Liver (tissue), 8 donors: ENCODE measurements at regions not wholly inside any gene's neighbourhood (a gene's known extent, or its start where the extent isn't known, plus 50 kb on each side); places are given as distances from the start of the nearest gene placed in this dataset.

Source experiments
- DNase-seq: peaks from one replicate; pipeline ENCODE4 v3.0.0-alpha.2; 2017; ENCODE audit warnings: low spot score
- H3K27ac ChIP-seq, 2 donors: one replicate each; pipeline ENCODE4 v1.7.0; 2013; ENCODE audit warnings: inconsistent platforms in 2 of 2, low read length in 2 of 2, control low read depth in 1 of 2, low read depth in 1 of 2, mild to moderate bottlenecking in 1 of 2
- H3K27me3 ChIP-seq, 4 donors: one replicate each; pipeline versions ENCODE4 v1.6.1 to v1.7.0; 2013; ENCODE audit warnings: low read length in 3 of 4, inconsistent platforms in 1 of 4, mild to moderate bottlenecking in 1 of 4, moderate library complexity in 1 of 4; ENCODE audit not compliant: control insufficient read depth in 4 of 4, insufficient read depth in 4 of 4
- H3K36me3 ChIP-seq, 4 donors: one replicate each; pipeline versions ENCODE4 v1.6.1 to v1.7.0; 2013; ENCODE audit warnings: low read length in 3 of 4, mild to moderate bottlenecking in 3 of 4, low read depth in 1 of 4, moderate library complexity in 1 of 4; ENCODE audit not compliant: control insufficient read depth in 4 of 4, insufficient read depth in 3 of 4
- H3K4me1 ChIP-seq, 4 donors: one replicate each; pipeline versions ENCODE4 v1.6.1 to v1.7.0; 2013; ENCODE audit warnings: low read length in 3 of 4, mild to moderate bottlenecking in 3 of 4, moderate library complexity in 1 of 4; ENCODE audit not compliant: control insufficient read depth in 4 of 4, insufficient read depth in 4 of 4
- H3K4me3 ChIP-seq, 3 donors: one replicate each; pipeline versions ENCODE4 v1.6.1 to v1.7.0; 2013; ENCODE audit warnings: low read length in 3 of 3, control low read depth in 1 of 3, low read depth in 1 of 3, mild to moderate bottlenecking in 1 of 3
- H3K9ac ChIP-seq, 2 donors: one replicate each; pipeline ENCODE4 v1.7.0; 2013; ENCODE audit warnings: low read length in 2 of 2, mild to moderate bottlenecking in 2 of 2, moderate library complexity in 2 of 2, control low read depth in 1 of 2, low read depth in 1 of 2
- H3K9me3 ChIP-seq, 4 donors: one replicate each; pipeline versions ENCODE4 v1.6.1 to v1.7.0; 2013; ENCODE audit warnings: low read length in 3 of 4; ENCODE audit not compliant: control insufficient read depth in 4 of 4
- FOXA1 ChIP-seq: IDR thresholded peaks from 2 replicates; pipeline ENCODE4 v1.6.1; 2016; ENCODE audit warnings: antibody characterized with exemption
- FOXA2 ChIP-seq: IDR thresholded peaks from 2 replicates; pipeline ENCODE4 v1.6.1; 2016; ENCODE audit warnings: antibody characterized with exemption
- GABPA ChIP-seq, 2 donors: IDR thresholded peaks in 1 of 2; conservative IDR thresholded peaks in 1 of 2; 2 replicates each; pipeline ENCODE4 v1.6.1; 2016; ENCODE audit warnings: antibody characterized with exemption in 2 of 2, mild to moderate bottlenecking in 1 of 2, moderate library complexity in 1 of 2
- HNF4A ChIP-seq, 2 donors: conservative IDR thresholded peaks; 2 replicates each; pipeline ENCODE4 v1.6.1; 2016; ENCODE audit warnings: antibody characterized with exemption in 2 of 2, mild to moderate bottlenecking in 2 of 2
- HNF4G ChIP-seq: IDR thresholded peaks from 2 replicates; pipeline ENCODE4 v1.6.1; 2016; ENCODE audit warnings: antibody characterized with exemption
- JUND ChIP-seq, 2 donors: IDR thresholded peaks; 2 replicates each; pipeline ENCODE4 v1.6.1; 2016; ENCODE audit warnings: antibody characterized with exemption in 2 of 2
- NR2F2 ChIP-seq: IDR thresholded peaks from 2 replicates; pipeline ENCODE4 v1.6.1; 2016; ENCODE audit warnings: antibody characterized with exemption
- RAD21 ChIP-seq, 2 donors: IDR thresholded peaks; 2 replicates each; pipeline ENCODE4 v1.6.1; 2016; ENCODE audit warnings: antibody characterized with exemption in 2 of 2, mild to moderate bottlenecking in 2 of 2
- RXRA ChIP-seq, 2 donors: IDR thresholded peaks; 2 replicates each; pipeline ENCODE4 v1.6.1; 2017 to 2018; ENCODE audit warnings: antibody characterized with exemption in 2 of 2, mild to moderate bottlenecking in 1 of 2
- SP1 ChIP-seq: IDR thresholded peaks from 2 replicates; pipeline ENCODE4 v1.6.1; 2018; ENCODE audit warnings: antibody characterized with exemption, mild to moderate bottlenecking
- TAF1 ChIP-seq: conservative IDR thresholded peaks from 2 replicates; pipeline ENCODE4 v1.6.1; 2016; ENCODE audit warnings: antibody characterized with exemption, mild to moderate bottlenecking
- YY1 ChIP-seq: IDR thresholded peaks from 2 replicates; pipeline ENCODE4 v1.6.1; 2016; ENCODE audit warnings: antibody characterized with exemption, mild to moderate bottlenecking
- WGBS: extraction: QIAGEN DNeasy Blood & Tissue Kit; methylation state at CpG from one replicate; pipeline ENCODE4 v1.1.7; 2013; 5-methylcytosine and 5-hydroxymethylcytosine counted together
- TF ChIP-seq, protein P1 (sequence below): IDR thresholded peaks from 2 replicates; pipeline ENCODE4 v1.6.1; 2016; ENCODE audit warnings: antibody characterized with exemption, mild to moderate bottlenecking
- TF ChIP-seq, protein P2 (sequence below): IDR thresholded peaks from 2 replicates; pipeline ENCODE4 v1.6.1; 2016; ENCODE audit warnings: antibody characterized with exemption
- TF ChIP-seq, protein P3 (sequence below): fragments of 150-350 bp; IDR thresholded peaks from 2 replicates; pipeline ENCODE4 v1.5.1; 2017; ENCODE audit warnings: improper control_type of control experiment, low read depth, low read length; ENCODE audit not compliant: missing input control
- TF ChIP-seq, protein P4 (sequence below): IDR thresholded peaks from 2 replicates; pipeline ENCODE4 v1.6.1; 2016; ENCODE audit warnings: antibody characterized with exemption
- TF ChIP-seq, protein P5 (sequence below): IDR thresholded peaks from 2 replicates; pipeline ENCODE4 v1.6.1; 2016; ENCODE audit warnings: antibody characterized with exemption
- donor health status: healthy.
- donor health status: healthy.
- donor health status: healthy.
- donor health status: healthy.
- donor health status: healthy.

DNA sequence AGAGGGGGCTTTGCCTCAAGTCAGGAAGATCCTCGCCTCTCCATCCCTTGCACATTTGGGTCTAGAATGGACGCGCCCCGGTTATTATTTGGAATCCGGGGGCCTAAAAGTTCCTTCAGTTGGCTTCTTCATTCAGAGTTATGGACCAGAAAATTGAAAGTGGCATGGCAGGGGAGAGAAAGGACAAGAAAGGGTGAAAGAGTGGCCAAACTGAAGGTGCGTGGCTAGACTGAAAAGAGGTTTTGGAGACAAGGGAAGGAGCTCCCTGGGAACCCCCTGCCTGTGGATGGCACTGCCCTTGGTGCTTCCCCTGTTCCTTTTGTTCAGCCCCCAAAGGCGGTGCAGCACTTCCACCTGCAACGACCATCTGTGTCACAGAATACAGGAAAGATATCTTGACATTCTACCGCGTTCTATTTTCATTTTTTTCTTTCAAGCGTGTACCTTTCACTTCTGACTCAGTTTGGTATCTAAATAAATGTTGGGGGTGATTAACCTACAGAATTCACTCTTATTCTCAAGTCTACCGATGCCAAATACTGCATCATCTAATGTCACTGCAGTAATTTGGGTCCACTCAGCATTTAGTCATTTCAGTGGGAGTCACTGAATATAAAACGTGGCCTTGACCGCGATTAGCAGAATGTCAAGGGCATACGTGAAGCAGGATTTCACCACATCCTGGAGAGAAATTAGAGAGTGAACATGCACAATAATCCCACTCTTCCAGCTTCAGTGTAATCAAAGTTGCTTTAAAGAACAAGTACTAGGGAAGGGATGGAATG is 88.1 kb upstream of the ARHGAP32 start:
- peak overlapping the region in 1 of 2 donors; percentile 51 for H3K27ac ChIP-seq
- no peak for DNase-seq
- H3K9me3 ChIP-seq: no peaks in the 10 kb centered on the region
- H3K36me3 ChIP-seq: no peaks in the 10 kb centered on the region
- peak overlapping the region in 1 of 2 donors; percentile 48 for H3K9ac ChIP-seq
- peaks cover 6 to 52% (median 39%) of the 10 kb centered on the region in 4 donors for H3K4me1 ChIP-seq
- no peaks in the 10 kb centered on the region for H3K27me3 ChIP-seq
- WGBS: 50% methylated on average over 16 of the region's 16 CpGs
- H3K4me3 ChIP-seq: peak overlapping the region; percentile 62 to 96 (median 69)
- TF ChIP-seq, protein P1, sequence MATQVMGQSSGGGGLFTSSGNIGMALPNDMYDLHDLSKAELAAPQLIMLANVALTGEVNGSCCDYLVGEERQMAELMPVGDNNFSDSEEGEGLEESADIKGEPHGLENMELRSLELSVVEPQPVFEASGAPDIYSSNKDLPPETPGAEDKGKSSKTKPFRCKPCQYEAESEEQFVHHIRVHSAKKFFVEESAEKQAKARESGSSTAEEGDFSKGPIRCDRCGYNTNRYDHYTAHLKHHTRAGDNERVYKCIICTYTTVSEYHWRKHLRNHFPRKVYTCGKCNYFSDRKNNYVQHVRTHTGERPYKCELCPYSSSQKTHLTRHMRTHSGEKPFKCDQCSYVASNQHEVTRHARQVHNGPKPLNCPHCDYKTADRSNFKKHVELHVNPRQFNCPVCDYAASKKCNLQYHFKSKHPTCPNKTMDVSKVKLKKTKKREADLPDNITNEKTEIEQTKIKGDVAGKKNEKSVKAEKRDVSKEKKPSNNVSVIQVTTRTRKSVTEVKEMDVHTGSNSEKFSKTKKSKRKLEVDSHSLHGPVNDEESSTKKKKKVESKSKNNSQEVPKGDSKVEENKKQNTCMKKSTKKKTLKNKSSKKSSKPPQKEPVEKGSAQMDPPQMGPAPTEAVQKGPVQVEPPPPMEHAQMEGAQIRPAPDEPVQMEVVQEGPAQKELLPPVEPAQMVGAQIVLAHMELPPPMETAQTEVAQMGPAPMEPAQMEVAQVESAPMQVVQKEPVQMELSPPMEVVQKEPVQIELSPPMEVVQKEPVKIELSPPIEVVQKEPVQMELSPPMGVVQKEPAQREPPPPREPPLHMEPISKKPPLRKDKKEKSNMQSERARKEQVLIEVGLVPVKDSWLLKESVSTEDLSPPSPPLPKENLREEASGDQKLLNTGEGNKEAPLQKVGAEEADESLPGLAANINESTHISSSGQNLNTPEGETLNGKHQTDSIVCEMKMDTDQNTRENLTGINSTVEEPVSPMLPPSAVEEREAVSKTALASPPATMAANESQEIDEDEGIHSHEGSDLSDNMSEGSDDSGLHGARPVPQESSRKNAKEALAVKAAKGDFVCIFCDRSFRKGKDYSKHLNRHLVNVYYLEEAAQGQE: no peak
- TF ChIP-seq HNF4G (no peak), SP1 (no peak), RXRA (IDR thresholded peaks at IDR 0.05) (no peak), FOXA1 (no peak), NR2F2 (no peak), FOXA2 (no peak), JUND (IDR thresholded peaks at IDR 0.05) (no peak), TAF1 (no peak)
- TF ChIP-seq, protein P2, sequence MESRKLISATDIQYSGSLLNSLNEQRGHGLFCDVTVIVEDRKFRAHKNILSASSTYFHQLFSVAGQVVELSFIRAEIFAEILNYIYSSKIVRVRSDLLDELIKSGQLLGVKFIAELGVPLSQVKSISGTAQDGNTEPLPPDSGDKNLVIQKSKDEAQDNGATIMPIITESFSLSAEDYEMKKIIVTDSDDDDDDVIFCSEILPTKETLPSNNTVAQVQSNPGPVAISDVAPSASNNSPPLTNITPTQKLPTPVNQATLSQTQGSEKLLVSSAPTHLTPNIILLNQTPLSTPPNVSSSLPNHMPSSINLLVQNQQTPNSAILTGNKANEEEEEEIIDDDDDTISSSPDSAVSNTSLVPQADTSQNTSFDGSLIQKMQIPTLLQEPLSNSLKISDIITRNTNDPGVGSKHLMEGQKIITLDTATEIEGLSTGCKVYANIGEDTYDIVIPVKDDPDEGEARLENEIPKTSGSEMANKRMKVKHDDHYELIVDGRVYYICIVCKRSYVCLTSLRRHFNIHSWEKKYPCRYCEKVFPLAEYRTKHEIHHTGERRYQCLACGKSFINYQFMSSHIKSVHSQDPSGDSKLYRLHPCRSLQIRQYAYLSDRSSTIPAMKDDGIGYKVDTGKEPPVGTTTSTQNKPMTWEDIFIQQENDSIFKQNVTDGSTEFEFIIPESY: no peak

DNA sequence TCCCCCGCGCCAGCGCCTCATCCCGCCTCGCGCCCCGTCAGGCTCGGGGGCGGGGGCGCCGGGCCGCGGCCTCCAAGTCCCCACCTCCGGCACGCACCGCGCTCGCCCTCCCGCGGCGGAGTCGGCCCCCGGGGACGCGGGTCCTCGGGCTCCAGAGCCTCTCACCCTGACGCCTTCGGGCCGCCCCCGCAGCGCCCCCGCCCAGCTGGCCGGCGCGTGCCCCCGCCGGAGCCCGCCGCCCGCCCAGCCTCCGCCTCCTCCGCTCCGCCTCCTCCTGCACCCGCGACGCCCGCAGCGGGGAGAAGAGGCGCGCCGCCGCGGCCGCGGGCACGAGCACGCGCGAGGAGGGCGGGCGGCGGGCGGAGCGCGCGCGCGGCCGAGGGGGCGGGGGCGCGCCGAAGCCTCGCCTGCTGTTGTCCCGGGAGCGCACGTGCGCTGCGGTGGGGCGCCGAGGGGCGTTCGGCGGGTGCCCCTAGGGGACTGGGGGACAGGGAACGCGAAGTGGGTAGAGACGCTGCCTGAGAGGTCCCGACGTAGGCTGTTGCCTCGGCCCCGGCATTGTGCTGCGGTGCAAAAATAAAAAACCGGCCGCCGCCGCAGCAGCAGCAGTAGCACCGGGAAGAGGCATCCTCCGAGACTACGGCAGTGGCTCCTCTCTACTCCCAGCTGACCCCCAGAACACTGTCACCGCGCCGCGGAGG is 87.4 kb upstream of the ARHGAP32 start:
- Histone ChIP-seq H3K27me3 (no peaks in the 10 kb centered on the region), H3K4me3 (peak overlapping the region; percentile 62 to 96 (median 69)), H3K9ac (peak overlapping the region in 1 of 2 donors; percentile 48), H3K4me1 (peaks cover 6 to 52% (median 44%) of the 10 kb centered on the region in 4 donors), H3K27ac (peak overlapping the region in 1 of 2 donors; percentile 51), H3K36me3 (no peaks in the 10 kb centered on the region), H3K9me3 (no peaks in the 10 kb centered on the region)
- DNase-seq: peak; percentile 76
- WGBS: under 1% methylated on average over 103 of the region's 103 CpGs
- TF ChIP-seq HNF4A (conservative IDR thresholded peaks at IDR 0.05): no peak
- TF ChIP-seq GABPA (IDR thresholded peaks at IDR 0.05 in 1 of 2, conservative IDR thresholded peaks at IDR 0.05 in 1 of 2): no peak
- TF ChIP-seq FOXA2: no peak
- TF ChIP-seq, protein P3, sequence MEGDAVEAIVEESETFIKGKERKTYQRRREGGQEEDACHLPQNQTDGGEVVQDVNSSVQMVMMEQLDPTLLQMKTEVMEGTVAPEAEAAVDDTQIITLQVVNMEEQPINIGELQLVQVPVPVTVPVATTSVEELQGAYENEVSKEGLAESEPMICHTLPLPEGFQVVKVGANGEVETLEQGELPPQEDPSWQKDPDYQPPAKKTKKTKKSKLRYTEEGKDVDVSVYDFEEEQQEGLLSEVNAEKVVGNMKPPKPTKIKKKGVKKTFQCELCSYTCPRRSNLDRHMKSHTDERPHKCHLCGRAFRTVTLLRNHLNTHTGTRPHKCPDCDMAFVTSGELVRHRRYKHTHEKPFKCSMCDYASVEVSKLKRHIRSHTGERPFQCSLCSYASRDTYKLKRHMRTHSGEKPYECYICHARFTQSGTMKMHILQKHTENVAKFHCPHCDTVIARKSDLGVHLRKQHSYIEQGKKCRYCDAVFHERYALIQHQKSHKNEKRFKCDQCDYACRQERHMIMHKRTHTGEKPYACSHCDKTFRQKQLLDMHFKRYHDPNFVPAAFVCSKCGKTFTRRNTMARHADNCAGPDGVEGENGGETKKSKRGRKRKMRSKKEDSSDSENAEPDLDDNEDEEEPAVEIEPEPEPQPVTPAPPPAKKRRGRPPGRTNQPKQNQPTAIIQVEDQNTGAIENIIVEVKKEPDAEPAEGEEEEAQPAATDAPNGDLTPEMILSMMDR: no peak
- TF ChIP-seq, protein P4, sequence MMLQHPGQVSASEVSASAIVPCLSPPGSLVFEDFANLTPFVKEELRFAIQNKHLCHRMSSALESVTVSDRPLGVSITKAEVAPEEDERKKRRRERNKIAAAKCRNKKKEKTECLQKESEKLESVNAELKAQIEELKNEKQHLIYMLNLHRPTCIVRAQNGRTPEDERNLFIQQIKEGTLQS: no peak
- no peak for TF ChIP-seq TAF1
- TF ChIP-seq JUND (IDR thresholded peaks at IDR 0.05): no peak
- TF ChIP-seq, protein P5, sequence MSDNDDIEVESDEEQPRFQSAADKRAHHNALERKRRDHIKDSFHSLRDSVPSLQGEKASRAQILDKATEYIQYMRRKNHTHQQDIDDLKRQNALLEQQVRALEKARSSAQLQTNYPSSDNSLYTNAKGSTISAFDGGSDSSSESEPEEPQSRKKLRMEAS: no peak
- TF ChIP-seq HNF4G: no peak
- TF ChIP-seq NR2F2: no peak
- no peak for TF ChIP-seq RXRA (IDR thresholded peaks at IDR 0.05)
- no peak for TF ChIP-seq RAD21 (IDR thresholded peaks at IDR 0.05)
- TF ChIP-seq, protein P2: no peak
- no peak for TF ChIP-seq SP1
- no peak for TF ChIP-seq YY1
- TF ChIP-seq FOXA1: no peak
